ENCODE measurements at regions not wholly inside any gene's neighbourhood (a gene's known extent, or its start where the extent isn't known, plus 50 kb on each side); places are given as distances from the start of the nearest gene placed in this dataset.

GRCh38 chr18:24987303-24988252, 364.4 kb downstream of the ZNF521 start:
- no peak for DNase-seq (ENCODE audit: low read depth in 2 of 2)

GRCh38 chr18:24988253-24988840, 363.6 kb downstream of the ZNF521 start:
- DNase-seq (ENCODE audit: low read depth in 2 of 2): no peak

GRCh38 chr18:24989760-24990593, 362.0 kb downstream of the ZNF521 start:
- DNase-seq (ENCODE audit: low read depth in 2 of 2): no peak

GRCh38 chr18:24990671-24991134, 361.3 kb downstream of the ZNF521 start:
- DNase-seq (ENCODE audit: low read depth in 2 of 2): no peak

- no peak for DNase-seq (ENCODE audit: low read depth in 2 of 2)
Observed at GRCh38 chr18:24991141-24992060, 360.6 kb downstream of the ZNF521 start.

GRCh38 chr18:24992491-24992890, 359.5 kb downstream of the ZNF521 start:
- DNase-seq (ENCODE audit: low read depth in 2 of 2): no peak

GRCh38 chr18:24993628-24994027, 358.3 kb downstream of the ZNF521 start:
- DNase-seq (ENCODE audit: low read depth in 2 of 2): no peak

- DNase-seq (ENCODE audit: low read depth in 2 of 2): no peak
Observed at GRCh38 chr18:24995056-24995455, 356.9 kb downstream of the ZNF521 start.

GRCh38 chr18:24995755-24996154, 356.2 kb downstream of the ZNF521 start:
- no peak for DNase-seq (ENCODE audit: low read depth in 2 of 2)

GRCh38 chr18:24999650-25000267, 352.2 kb downstream of the ZNF521 start:
- DNase-seq (ENCODE audit: low read depth in 2 of 2): no peak

GRCh38 chr18:25001803-25002202, 350.2 kb downstream of the ZNF521 start:
- DNase-seq (ENCODE audit: low read depth in 2 of 2): no peak

GRCh38 chr18:25005541-25006403, 346.2 kb downstream of the ZNF521 start:
- no peak for DNase-seq (ENCODE audit: low read depth in 2 of 2)

- no peak for DNase-seq (ENCODE audit: low read depth in 2 of 2)
Observed at GRCh38 chr18:25010623-25011374, 341.2 kb downstream of the ZNF521 start.

All from stimulated activated CD4-positive, alpha-beta T cell treated with anti-CD3 and anti-CD28 coated beads, Interleukin-4, amount 100 ng/mL, for 48 hours (primary cell).